ENCODE measurements at regions not wholly inside any gene's neighbourhood (a gene's known extent, or its start where the extent isn't known, plus 50 kb on each side); places are given as distances from the start of the nearest gene placed in this dataset.

DNA sequence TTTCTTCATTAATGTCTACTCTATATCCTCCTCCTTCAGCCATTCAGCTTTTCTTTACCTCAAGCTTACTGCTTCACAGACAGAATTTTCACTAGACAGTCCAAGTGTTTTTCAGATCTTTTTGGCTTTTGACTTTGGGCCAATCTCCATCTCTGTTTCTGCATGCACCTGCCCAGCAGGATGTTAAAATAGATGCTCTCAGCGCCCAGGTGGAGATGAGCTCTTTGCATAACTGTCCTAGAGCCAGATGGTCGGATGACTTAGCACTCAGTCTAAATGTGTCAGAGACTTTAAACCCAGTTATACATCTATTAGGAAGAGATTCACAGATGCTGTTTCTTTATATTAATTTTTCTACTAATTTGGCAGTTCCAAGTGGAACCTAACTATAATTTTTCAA, 80.3 kb upstream of the SSTR1 start:
- TF ChIP-seq, protein P1, sequence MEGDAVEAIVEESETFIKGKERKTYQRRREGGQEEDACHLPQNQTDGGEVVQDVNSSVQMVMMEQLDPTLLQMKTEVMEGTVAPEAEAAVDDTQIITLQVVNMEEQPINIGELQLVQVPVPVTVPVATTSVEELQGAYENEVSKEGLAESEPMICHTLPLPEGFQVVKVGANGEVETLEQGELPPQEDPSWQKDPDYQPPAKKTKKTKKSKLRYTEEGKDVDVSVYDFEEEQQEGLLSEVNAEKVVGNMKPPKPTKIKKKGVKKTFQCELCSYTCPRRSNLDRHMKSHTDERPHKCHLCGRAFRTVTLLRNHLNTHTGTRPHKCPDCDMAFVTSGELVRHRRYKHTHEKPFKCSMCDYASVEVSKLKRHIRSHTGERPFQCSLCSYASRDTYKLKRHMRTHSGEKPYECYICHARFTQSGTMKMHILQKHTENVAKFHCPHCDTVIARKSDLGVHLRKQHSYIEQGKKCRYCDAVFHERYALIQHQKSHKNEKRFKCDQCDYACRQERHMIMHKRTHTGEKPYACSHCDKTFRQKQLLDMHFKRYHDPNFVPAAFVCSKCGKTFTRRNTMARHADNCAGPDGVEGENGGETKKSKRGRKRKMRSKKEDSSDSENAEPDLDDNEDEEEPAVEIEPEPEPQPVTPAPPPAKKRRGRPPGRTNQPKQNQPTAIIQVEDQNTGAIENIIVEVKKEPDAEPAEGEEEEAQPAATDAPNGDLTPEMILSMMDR (conservative IDR thresholded peaks at IDR 0.05; ENCODE audit: low read length): no peak
- TF ChIP-seq EZH2phosphoT487 (IDR thresholded peaks at IDR 0.05; ENCODE audit: borderline replicate concordance): no peak

Measured in Loucy (cell line).